G401.6 (cell line): ENCODE measurements at regions not wholly inside any gene's neighbourhood (a gene's known extent, or its start where the extent isn't known, plus 50 kb on each side); places are given as distances from the start of the nearest gene placed in this dataset.
"Not testable (repeated sequence)": the region's sequence is repeated elsewhere in the genome, so short reads cannot be mapped to it uniquely, and the experiment has no call there.

Experiments
- FAIRE-seq: peaks from 2 replicates; lab custom pipeline; 2012; peaks lifted over from hg19 to GRCh38; lab: Jason Lieb, UNC

GRCh38 chr16:64351121-64351520 is 770.7 kb downstream of the CDH11 start:
- no peak for FAIRE-seq

GRCh38 chr16:64346080-64346479 is 775.8 kb downstream of the CDH11 start:
- FAIRE-seq: no peak

GRCh38 chr16:64345142-64345541 is 776.7 kb downstream of the CDH11 start:
- no peak for FAIRE-seq

- not testable (repeated sequence) for FAIRE-seq
Observed at GRCh38 chr16:64343820-64344443, 777.9 kb downstream of the CDH11 start.

GRCh38 chr16:64343061-64343819 is 778.6 kb downstream of the CDH11 start:
- no peak for FAIRE-seq

GRCh38 chr16:64341336-64341735 is 780.5 kb downstream of the CDH11 start:
- FAIRE-seq: not testable (repeated sequence)

- no peak for FAIRE-seq
Observed at GRCh38 chr16:64339052-64339770, 782.7 kb downstream of the CDH11 start.

- FAIRE-seq: no peak
Observed at GRCh38 chr16:64321881-64322280, 800.0 kb downstream of the CDH11 start.

- no peak for FAIRE-seq
Observed at GRCh38 chr16:64321066-64321465, 800.8 kb downstream of the CDH11 start.

- FAIRE-seq: no peak
Observed at GRCh38 chr16:64317601-64318000, 804.3 kb downstream of the CDH11 start.

- no peak for FAIRE-seq
Observed at GRCh38 chr16:64313726-64314125, 808.1 kb downstream of the CDH11 start.

- no peak for FAIRE-seq
Observed at GRCh38 chr16:64312980-64313379, 808.9 kb downstream of the CDH11 start.

GRCh38 chr16:64312292-64312691 is 809.6 kb downstream of the CDH11 start:
- FAIRE-seq: no peak

- FAIRE-seq: no peak
Observed at GRCh38 chr16:64311241-64311640, 810.6 kb downstream of the CDH11 start.

- FAIRE-seq: no peak
Observed at GRCh38 chr16:64309398-64310110, 812.3 kb downstream of the CDH11 start.

- FAIRE-seq: no peak
Observed at GRCh38 chr16:64308721-64309120, 813.1 kb downstream of the CDH11 start.

GRCh38 chr16:64307431-64307830 is 814.4 kb downstream of the CDH11 start:
- FAIRE-seq: no peak

GRCh38 chr16:64305663-64306062 is 816.2 kb downstream of the CDH11 start:
- no peak for FAIRE-seq

- FAIRE-seq: no peak
Observed at GRCh38 chr16:64304951-64305350, 816.9 kb downstream of the CDH11 start.

GRCh38 chr16:64304396-64304795 is 817.5 kb downstream of the CDH11 start:
- no peak for FAIRE-seq

- FAIRE-seq: no peak
Observed at GRCh38 chr16:64297863-64298600, 823.8 kb downstream of the CDH11 start.

- FAIRE-seq: no peak
Observed at GRCh38 chr16:64295466-64295865, 826.4 kb downstream of the CDH11 start.
